ENCODE measurements at regions not wholly inside any gene's neighbourhood (a gene's known extent, or its start where the extent isn't known, plus 50 kb on each side); places are given as distances from the start of the nearest gene placed in this dataset.

DNA sequence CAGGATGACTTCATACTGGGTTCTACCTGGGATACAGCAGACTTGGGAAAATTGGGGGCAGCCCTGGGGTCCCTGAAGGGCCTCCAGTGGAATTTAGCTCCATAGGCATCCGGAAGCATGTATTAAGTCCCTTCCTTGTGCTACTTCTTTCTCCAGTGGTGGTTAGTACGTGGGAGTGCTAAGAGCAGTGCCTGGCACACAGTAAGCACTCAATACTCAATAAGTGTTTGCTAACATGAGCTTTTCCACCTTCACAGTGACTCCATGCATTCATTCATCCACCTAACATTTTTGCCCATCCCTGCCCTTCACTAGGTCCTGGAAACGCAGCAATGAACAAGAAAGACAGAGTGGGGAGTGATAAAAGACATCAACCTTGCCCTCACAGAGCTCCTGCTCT lies 120.5 kb downstream of the MN1 start:
- no peaks in the 10 kb centered on the region for H3K9me3 ChIP-seq
- TF ChIP-seq, protein P1, sequence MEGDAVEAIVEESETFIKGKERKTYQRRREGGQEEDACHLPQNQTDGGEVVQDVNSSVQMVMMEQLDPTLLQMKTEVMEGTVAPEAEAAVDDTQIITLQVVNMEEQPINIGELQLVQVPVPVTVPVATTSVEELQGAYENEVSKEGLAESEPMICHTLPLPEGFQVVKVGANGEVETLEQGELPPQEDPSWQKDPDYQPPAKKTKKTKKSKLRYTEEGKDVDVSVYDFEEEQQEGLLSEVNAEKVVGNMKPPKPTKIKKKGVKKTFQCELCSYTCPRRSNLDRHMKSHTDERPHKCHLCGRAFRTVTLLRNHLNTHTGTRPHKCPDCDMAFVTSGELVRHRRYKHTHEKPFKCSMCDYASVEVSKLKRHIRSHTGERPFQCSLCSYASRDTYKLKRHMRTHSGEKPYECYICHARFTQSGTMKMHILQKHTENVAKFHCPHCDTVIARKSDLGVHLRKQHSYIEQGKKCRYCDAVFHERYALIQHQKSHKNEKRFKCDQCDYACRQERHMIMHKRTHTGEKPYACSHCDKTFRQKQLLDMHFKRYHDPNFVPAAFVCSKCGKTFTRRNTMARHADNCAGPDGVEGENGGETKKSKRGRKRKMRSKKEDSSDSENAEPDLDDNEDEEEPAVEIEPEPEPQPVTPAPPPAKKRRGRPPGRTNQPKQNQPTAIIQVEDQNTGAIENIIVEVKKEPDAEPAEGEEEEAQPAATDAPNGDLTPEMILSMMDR (IDR thresholded peaks at IDR 0.05), result no peak
- no peaks in the 10 kb centered on the region for H3K27me3 ChIP-seq
- no peaks in the 10 kb centered on the region for H3K36me3 ChIP-seq
- H3K4me3 ChIP-seq, result no peak overlapping the region
- DNase-seq (ENCODE audit: low spot score in 2 of 2), result no peak
- H3K4me1 ChIP-seq, result peaks cover 7 to 8% of the 10 kb centered on the region in 2 donors
- H3K27ac ChIP-seq, result no peak overlapping the region
- intact Hi-C loops (cut with DNase I), result no loop called here

DNA sequence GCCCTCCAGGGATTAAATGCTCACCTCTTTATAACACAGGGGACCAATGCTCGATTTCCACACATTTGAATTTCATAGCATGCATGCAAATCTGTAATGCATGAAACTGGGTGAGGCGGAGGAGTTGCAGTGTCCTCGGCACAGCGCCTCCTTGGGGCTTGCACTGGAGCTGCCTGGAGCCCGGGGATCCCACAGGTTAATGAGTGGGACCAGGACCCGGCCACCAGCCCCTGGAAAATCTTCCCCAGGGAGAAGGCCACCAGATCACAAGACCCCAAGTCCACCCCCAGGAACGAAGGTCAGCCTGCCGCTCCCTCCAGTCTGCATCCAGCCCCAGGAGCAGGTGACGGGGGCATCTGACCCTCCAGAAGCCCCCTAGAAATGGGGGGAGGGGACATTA lies 119.1 kb downstream of the MN1 start:
- TF ChIP-seq, protein P1 (IDR thresholded peaks at IDR 0.05), result no peak
- intact Hi-C loops (cut with DNase I), result no loop called here
- Histone ChIP-seq H3K9me3 (no peaks in the 10 kb centered on the region), H3K27me3 (no peaks in the 10 kb centered on the region), H3K27ac (no peak overlapping the region), H3K4me3 (no peak overlapping the region), H3K36me3 (no peaks in the 10 kb centered on the region), H3K4me1 (peaks cover 10 to 18% of the 10 kb centered on the region in 2 donors)
- DNase-seq (ENCODE audit: low spot score in 2 of 2), result no peak

DNA sequence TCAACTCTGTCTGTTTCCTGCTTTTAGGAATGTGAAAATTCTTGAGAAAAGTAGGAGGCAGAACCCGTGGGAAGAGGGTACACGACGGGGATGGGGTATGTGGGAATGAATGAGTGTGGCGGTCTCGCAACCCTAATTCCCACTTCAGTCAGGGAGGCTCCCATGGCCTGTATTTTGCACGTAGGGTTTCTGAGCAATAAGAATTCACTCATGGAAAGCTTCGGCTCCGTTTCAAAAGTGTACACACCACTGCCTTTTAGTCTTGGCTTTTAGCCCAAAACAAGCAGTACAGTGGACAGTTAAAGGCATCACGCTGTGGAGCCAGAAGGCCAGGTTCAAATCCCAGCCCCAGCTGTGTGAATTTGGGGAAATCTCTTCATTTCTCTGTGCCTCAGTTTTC lies 116.7 kb downstream of the MN1 start:
- no peaks in the 10 kb centered on the region for H3K27me3 ChIP-seq
- H3K27ac ChIP-seq, result peak overlapping the region in 1 of 2 donors; percentile 87
- peaks cover 10 to 18% of the 10 kb centered on the region in 2 donors for H3K4me1 ChIP-seq
- no peak for DNase-seq (ENCODE audit: low spot score in 2 of 2)
- H3K9me3 ChIP-seq, result no peaks in the 10 kb centered on the region
- intact Hi-C loops (cut with DNase I), result loop anchor here (5.0 kb wide), 1 partner anchor 102 kb away; no protein-coding TSS in a partner anchor
- H3K4me3 ChIP-seq, result no peak overlapping the region
- TF ChIP-seq, protein P1 (IDR thresholded peaks at IDR 0.05), result no peak
- no peaks in the 10 kb centered on the region for H3K36me3 ChIP-seq

DNA sequence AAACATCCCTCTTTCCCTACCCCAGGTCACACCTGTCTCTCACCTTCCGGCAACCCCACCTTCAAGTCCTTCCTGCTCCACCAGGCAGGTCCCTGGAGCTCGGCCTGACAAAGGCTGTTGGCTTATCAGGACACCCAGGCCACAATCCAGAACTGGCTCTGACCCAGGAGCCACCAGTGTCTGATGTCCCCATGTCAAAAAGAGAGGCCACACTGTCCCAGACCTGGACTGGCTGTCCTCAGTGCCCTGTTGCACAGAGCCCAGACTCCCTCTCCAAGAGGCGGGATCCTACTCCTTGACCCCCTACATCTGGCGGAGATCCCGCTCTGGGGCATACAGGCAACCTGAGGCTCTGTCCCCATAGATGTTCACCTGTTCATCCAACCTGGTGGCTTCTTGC lies 116.0 kb downstream of the MN1 start:
- no peak for DNase-seq (ENCODE audit: low spot score in 2 of 2)
- Histone ChIP-seq H3K4me1 (peaks cover 10 to 18% of the 10 kb centered on the region in 2 donors), H3K27ac (peak overlapping the region; percentile 78 to 87), H3K9me3 (no peaks in the 10 kb centered on the region), H3K4me3 (no peak overlapping the region), H3K27me3 (no peaks in the 10 kb centered on the region), H3K36me3 (no peaks in the 10 kb centered on the region)
- TF ChIP-seq, protein P1 (IDR thresholded peaks at IDR 0.05), result no peak
- intact Hi-C loops (cut with DNase I), result loop anchor here (5.0 kb wide), 1 partner anchor 102 kb away; no protein-coding TSS in a partner anchor

DNA sequence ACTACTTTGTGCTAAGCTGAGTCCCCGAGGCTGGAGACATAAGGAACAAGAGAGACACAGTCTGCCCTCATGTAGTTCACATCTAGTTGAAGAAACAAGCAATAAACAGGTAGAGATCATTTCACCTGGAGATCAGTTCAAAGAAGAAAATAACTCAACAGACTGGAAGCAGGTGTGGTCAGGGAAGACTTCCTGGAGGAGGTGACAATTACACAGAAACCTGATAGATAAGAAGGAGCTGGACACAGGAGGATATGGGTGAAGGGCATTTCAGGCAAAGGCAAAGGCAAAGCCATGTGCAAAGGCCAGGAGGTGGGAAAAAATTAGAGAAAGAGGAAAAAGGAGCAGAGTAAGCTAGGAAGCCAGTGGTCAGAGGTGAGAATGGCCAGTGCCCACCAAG lies 115.6 kb downstream of the MN1 start:
- Histone ChIP-seq H3K27me3 (no peaks in the 10 kb centered on the region), H3K9me3 (no peaks in the 10 kb centered on the region), H3K36me3 (no peaks in the 10 kb centered on the region), H3K27ac (peak overlapping the region; percentile 78 to 87), H3K4me1 (peaks cover 10 to 18% of the 10 kb centered on the region in 2 donors), H3K4me3 (no peak overlapping the region)
- TF ChIP-seq, protein P1 (IDR thresholded peaks at IDR 0.05), result no peak
- no peak for DNase-seq (ENCODE audit: low spot score in 2 of 2)
- intact Hi-C loops (cut with DNase I), result loop anchor here (2.0 to 5.0 kb wide), 2 partner anchors 61 to 101 kb away; no protein-coding TSS in a partner anchor

DNA sequence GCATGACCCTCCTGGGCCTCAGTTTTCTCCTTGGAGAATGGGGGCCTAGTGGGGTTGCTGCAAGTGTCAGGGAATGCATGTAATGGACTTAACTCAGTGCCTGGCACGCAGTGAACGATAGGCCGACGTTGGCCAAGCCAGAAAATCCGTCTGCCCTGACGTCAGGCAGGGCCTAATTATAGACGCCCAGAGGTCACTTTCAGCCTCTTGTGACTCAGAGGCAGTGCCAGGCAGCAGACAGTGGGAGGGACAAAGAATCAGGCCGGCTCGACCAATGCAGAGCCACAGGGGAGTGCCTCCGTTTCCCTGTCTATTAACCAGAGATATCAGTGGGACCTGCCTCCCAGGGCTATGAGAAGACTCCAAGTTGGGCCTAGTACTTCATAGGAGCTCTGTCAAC lies 115.0 kb downstream of the MN1 start:
- H3K36me3 ChIP-seq, result no peaks in the 10 kb centered on the region
- no peaks in the 10 kb centered on the region for H3K9me3 ChIP-seq
- TF ChIP-seq, protein P1 (IDR thresholded peaks at IDR 0.05), result no peak
- H3K4me1 ChIP-seq, result peaks cover 10 to 18% of the 10 kb centered on the region in 2 donors
- H3K27ac ChIP-seq, result peak overlapping the region; percentile 84 to 87
- peak; percentile 76 to 95 for DNase-seq (ENCODE audit: low spot score in 2 of 2)
- H3K27me3 ChIP-seq, result no peaks in the 10 kb centered on the region
- intact Hi-C loops (cut with DNase I), result loop anchor here (2.0 to 5.0 kb wide), 2 partner anchors 60 to 101 kb away; no protein-coding TSS in a partner anchor
- no peak overlapping the region for H3K4me3 ChIP-seq
